ENCODE measurements at regions not wholly inside any gene's neighbourhood (a gene's known extent, or its start where the extent isn't known, plus 50 kb on each side); places are given as distances from the start of the nearest gene placed in this dataset.
A peak's percentile ranks its signal among the peaks of the same experiment; 100 is the strongest.

DNA sequence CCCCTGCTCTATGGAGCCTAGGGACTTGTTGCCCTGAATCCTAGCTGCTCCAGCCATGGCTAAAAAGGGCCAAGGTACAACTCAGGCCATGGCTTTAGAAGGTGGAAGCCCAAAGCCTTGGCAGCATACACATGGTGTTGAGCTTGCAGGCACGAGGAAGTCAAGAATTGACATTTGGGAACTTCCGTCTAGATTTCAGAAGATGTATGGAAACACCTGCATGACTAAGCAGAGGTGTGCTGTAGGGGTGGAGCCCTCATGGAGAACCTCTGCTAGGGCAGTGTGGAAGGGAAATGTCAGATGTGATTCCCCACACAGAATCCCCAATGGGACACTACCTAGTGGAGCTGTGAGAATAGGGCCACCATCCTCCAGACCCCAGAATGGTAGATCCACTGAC lies 95.1 kb upstream of the TMEM170B start:
- no peak overlapping the region for H3K4me3 Mint-ChIP-seq

DNA sequence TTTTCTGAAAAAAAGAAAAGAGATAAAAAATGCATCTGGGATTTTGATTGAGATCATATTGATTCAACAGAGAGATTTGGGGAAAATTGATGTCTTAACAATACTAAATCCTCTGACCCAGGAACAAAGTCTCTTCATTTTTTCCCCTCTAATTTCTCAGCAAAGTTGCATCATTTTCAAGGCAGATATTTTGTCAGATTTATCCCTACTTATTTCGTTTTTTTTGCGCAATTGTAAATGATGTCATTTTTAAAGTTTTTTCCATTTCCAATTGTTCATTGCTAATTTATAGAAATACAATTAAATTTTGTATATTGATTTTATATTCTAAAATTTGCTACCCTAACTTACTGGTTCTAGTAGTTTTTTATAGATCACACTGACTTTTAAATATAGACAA lies 97.7 kb upstream of the TMEM170B start:
- no peak for DNase-seq
- H3K4me1 Mint-ChIP-seq: peaks cover 25% of the 10 kb centered on the region
- H3K27me3 Mint-ChIP-seq (ENCODE audit: low read depth in 3 of 3): peaks cover 0 to 1% (median 0%) of the 10 kb centered on the region in 3 donors
- no peaks in the 10 kb centered on the region for H3K79me2 ChIP-seq (ENCODE audit: insufficient read depth, low read length)
- H3K27me3 ChIP-seq (ENCODE audit: control insufficient read depth in 2 of 2, insufficient read depth in 2 of 2, low read length in 2 of 2): no peaks in the 10 kb centered on the region
- H3K9ac ChIP-seq (ENCODE audit: insufficient read depth, low read length, poor library complexity, severe bottlenecking): no peak overlapping the region
- no peak overlapping the region for H3K27ac ChIP-seq (ENCODE audit: low read depth in 1 of 2, low read length in 2 of 2)
- H3K36me3 Mint-ChIP-seq: no peaks in the 10 kb centered on the region
- H3K4me2 ChIP-seq (replicated peaks; ENCODE audit: extremely low read depth, low read length, poor library complexity, severe bottlenecking): no peak overlapping the region
- H3K36me3 ChIP-seq (replicated peaks in 1 of 2; ENCODE audit: control insufficient read depth in 1 of 2, insufficient read depth in 2 of 2, low read length in 2 of 2): no peaks in the 10 kb centered on the region
- intact Hi-C loops (cut with micrococcal nuclease): no loop called here
- H2AFZ ChIP-seq (ENCODE audit: insufficient read depth, low read depth, low read length, poor library complexity, severe bottlenecking): no peak overlapping the region
- no peaks in the 10 kb centered on the region for H4K20me1 ChIP-seq (ENCODE audit: insufficient read depth, low read length)
- WGBS (ENCODE audit: insufficient coverage): no CpG with 5 or more reads among the region's 2 CpGs
- no peak overlapping the region for H3K4me3 Mint-ChIP-seq
- H3K9me3 ChIP-seq (replicated peaks in 1 of 2; ENCODE audit: control insufficient read depth in 1 of 2, insufficient read depth in 1 of 2, low read length in 2 of 2): no peaks in the 10 kb centered on the region
- H3K4me3 ChIP-seq (replicated peaks in 1 of 3; ENCODE audit: low read depth in 2 of 3, low read length in 3 of 3): no peak overlapping the region
- H3K9me3 Mint-ChIP-seq: peaks cover 0 to 17% (median 4%) of the 10 kb centered on the region in 7 donors
- TF ChIP-seq CTCF (IDR thresholded peaks at IDR 0.05): no peak
- peaks cover 4 to 10% of the 10 kb centered on the region in 2 donors for H3K4me1 ChIP-seq (ENCODE audit: control insufficient read depth in 1 of 2, insufficient read depth in 2 of 2, low read length in 2 of 2)
- H3K27ac Mint-ChIP-seq: peak overlapping the region in 1 of 7 donors; percentile 15

More for the DNA sequence above, 95.1 kb upstream of the TMEM170B start:
- H3K36me3 ChIP-seq (replicated peaks in 1 of 2; ENCODE audit: control insufficient read depth in 1 of 2, insufficient read depth in 2 of 2, low read length in 2 of 2): no peaks in the 10 kb centered on the region
- H3K4me1 ChIP-seq (ENCODE audit: control insufficient read depth in 1 of 2, insufficient read depth in 2 of 2, low read length in 2 of 2): peaks cover 4 to 10% of the 10 kb centered on the region in 2 donors
- H3K27me3 ChIP-seq (ENCODE audit: control insufficient read depth in 2 of 2, insufficient read depth in 2 of 2, low read length in 2 of 2): no peaks in the 10 kb centered on the region
- intact Hi-C loops (cut with micrococcal nuclease): no loop called here
- H3K4me3 ChIP-seq (replicated peaks in 1 of 3; ENCODE audit: low read depth in 2 of 3, low read length in 3 of 3): no peak overlapping the region
- H4K20me1 ChIP-seq (ENCODE audit: insufficient read depth, low read length): no peaks in the 10 kb centered on the region
- no peaks in the 10 kb centered on the region for H3K9me3 ChIP-seq (replicated peaks in 1 of 2; ENCODE audit: control insufficient read depth in 1 of 2, insufficient read depth in 1 of 2, low read length in 2 of 2)
- no peaks in the 10 kb centered on the region for H3K79me2 ChIP-seq (ENCODE audit: insufficient read depth, low read length)
- H3K27ac ChIP-seq (ENCODE audit: low read depth in 1 of 2, low read length in 2 of 2): no peak overlapping the region
- peaks cover 0 to 3% (median 1%) of the 10 kb centered on the region in 3 donors for H3K27me3 Mint-ChIP-seq (ENCODE audit: low read depth in 3 of 3)
- TF ChIP-seq CTCF (IDR thresholded peaks at IDR 0.05): no peak
- peaks cover 21% of the 10 kb centered on the region for H3K4me1 Mint-ChIP-seq
- no peak overlapping the region for H3K4me2 ChIP-seq (replicated peaks; ENCODE audit: extremely low read depth, low read length, poor library complexity, severe bottlenecking)
- peaks cover 0 to 10% (median 4%) of the 10 kb centered on the region in 7 donors for H3K9me3 Mint-ChIP-seq
- DNase-seq: no peak
- H3K9ac ChIP-seq (ENCODE audit: insufficient read depth, low read length, poor library complexity, severe bottlenecking): no peak overlapping the region
- H2AFZ ChIP-seq (ENCODE audit: insufficient read depth, low read depth, low read length, poor library complexity, severe bottlenecking): no peak overlapping the region
- no peak overlapping the region for H3K27ac Mint-ChIP-seq
- H3K36me3 Mint-ChIP-seq: no peaks in the 10 kb centered on the region
- 85% methylated on average over 2 of the region's 2 CpGs for WGBS (ENCODE audit: insufficient coverage)
